Choroid plexus epithelial cell (primary cell): ENCODE measurements at regions not wholly inside any gene's neighbourhood (a gene's known extent, or its start where the extent isn't known, plus 50 kb on each side); places are given as distances from the start of the nearest gene placed in this dataset.

ENCODE experiments used
- DNase-seq: peaks from one replicate; pipeline ENCODE4 v3.0.0-alpha.2; 2010; ENCODE audit warnings: low read depth
- H3K4me3 ChIP-seq: 2 replicates; pipeline ENCODE4 v1.5.1; 2011; ENCODE audit warnings: low read depth, mild to moderate bottlenecking, control low read depth, low read length, moderate library complexity
- TF ChIP-seq, protein P1 (sequence below): conservative IDR thresholded peaks from 2 replicates; pipeline ENCODE4 v1.5.1; 2011; ENCODE audit warnings: low read depth, mild to moderate bottlenecking, control low read depth, inconsistent platforms, low read length, moderate library complexity

- no peak for DNase-seq
- TF ChIP-seq, protein P1, sequence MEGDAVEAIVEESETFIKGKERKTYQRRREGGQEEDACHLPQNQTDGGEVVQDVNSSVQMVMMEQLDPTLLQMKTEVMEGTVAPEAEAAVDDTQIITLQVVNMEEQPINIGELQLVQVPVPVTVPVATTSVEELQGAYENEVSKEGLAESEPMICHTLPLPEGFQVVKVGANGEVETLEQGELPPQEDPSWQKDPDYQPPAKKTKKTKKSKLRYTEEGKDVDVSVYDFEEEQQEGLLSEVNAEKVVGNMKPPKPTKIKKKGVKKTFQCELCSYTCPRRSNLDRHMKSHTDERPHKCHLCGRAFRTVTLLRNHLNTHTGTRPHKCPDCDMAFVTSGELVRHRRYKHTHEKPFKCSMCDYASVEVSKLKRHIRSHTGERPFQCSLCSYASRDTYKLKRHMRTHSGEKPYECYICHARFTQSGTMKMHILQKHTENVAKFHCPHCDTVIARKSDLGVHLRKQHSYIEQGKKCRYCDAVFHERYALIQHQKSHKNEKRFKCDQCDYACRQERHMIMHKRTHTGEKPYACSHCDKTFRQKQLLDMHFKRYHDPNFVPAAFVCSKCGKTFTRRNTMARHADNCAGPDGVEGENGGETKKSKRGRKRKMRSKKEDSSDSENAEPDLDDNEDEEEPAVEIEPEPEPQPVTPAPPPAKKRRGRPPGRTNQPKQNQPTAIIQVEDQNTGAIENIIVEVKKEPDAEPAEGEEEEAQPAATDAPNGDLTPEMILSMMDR = no peak
- H3K4me3 ChIP-seq = no peak overlapping the region
These were observed 82.9 kb upstream of the THBS1 start for GRCh38 chr15:39497759-39498565.

GRCh38 chr15:39498629-39499028 is 82.2 kb upstream of the THBS1 start:
- no peak overlapping the region for H3K4me3 ChIP-seq
- TF ChIP-seq, protein P1 = no peak
- DNase-seq = peak; percentile 63

DNA sequence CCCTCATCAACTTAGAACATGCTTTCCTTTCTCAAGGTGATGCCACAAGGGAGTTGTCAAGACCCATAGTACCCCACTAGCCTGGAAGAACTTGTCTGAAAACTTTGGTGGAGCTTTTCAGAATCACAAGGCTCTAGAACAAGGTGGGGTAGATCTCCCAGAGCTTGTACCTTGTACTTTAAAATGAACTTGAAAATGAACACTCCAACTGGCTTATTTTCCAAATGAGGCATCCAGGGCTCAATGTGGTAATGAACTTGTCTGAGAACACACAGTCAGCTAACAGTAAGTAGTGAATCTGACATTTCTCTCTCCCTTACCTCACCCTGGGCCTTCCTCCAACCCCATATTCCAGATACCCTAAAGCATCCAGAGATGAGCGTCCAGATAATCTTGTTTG is 81.8 kb upstream of the THBS1 start:
- DNase-seq = no peak
- TF ChIP-seq, protein P1 = no peak
- H3K4me3 ChIP-seq = no peak overlapping the region

- no peak overlapping the region for H3K4me3 ChIP-seq
- TF ChIP-seq, protein P1 = no peak
- no peak for DNase-seq
These were observed 81.2 kb upstream of the THBS1 start for GRCh38 chr15:39499681-39500080.

DNA sequence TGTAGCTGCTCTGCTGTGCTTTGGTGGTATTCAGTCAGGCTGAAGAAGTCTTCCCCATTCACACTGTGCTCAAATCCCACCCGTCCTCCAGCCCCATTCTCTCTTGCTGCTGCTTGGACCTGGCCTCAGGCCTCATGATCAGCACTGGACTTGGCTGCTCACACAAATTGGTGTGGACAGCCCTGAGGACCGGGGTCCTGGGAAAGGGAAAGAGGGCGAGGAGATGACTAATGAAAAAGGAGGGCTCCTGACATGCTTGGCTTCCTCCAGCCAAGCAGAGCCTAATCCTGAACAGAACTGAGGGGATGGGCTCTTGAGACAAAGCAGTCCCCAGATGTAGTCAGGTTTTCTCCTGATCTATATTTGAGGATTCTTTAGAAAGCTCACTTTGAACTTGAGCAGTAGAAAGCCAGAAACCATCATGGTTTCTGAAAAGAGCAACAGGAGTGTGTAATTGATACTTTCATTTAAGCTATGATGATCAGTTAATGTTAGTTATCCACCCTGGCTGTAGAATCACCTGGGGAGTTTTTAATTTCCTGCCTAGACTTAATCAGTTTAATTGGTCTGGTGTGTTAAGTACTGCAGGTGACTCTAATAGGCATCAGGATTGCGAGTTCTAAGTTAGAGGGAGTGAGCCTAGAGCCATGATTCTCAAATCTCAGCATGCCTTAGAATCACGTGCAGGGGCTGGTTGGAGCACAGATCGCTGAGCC is 79.4 kb upstream of the THBS1 start:
- peak; percentile 58 for DNase-seq

GRCh38 chr15:39502082-39502447 is 78.8 kb upstream of the THBS1 start:
- DNase-seq = no peak
- TF ChIP-seq, protein P1 = no peak
- no peak overlapping the region for H3K4me3 ChIP-seq

More for the DNA sequence above, 79.4 kb upstream of the THBS1 start:
- no peak overlapping the region for H3K4me3 ChIP-seq
- TF ChIP-seq, protein P1 = no peak
